ENCODE measurements at regions not wholly inside any gene's neighbourhood (a gene's known extent, or its start where the extent isn't known, plus 50 kb on each side); places are given as distances from the start of the nearest gene placed in this dataset.
"Not testable (repeated sequence)": the region's sequence is repeated elsewhere in the genome, so short reads cannot be mapped to it uniquely, and the experiment has no call there.

DNA sequence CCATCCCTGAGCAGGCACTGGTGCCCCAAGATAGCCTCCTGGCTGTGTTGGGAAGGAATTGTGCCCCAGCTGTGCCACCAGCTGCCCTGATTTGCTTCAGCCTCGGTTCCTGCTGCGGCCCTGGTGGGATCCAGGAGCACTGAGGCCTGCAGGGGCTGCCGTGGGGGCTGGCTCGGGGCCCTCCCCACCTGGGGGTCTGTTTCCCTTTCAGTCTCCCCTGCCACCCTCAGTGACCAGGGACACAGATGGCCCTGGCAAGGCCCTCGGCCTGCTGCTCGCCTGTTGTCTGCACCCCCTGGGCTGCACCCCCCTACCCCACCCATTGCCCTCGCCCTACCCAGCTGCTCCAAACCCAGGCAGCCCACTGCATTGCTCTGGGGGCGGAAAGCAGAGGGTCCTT is 483.8 kb downstream of the TUBA3C start:
- not testable (repeated sequence) for H3K9me3 ChIP-seq (ENCODE audit: low read length); H3K4me2 ChIP-seq (ENCODE audit: low read length); H4K20me1 ChIP-seq (ENCODE audit: insufficient read depth, low read length); H2AFZ ChIP-seq (ENCODE audit: low read length); H3K4me1 ChIP-seq (ENCODE audit: insufficient read depth, low read length, severe bottlenecking); H3K27ac ChIP-seq (ENCODE audit: low read depth, low read length, poor library complexity, severe bottlenecking); H3K4me3 ChIP-seq (ENCODE audit: low read depth, low read length, poor library complexity, severe bottlenecking); H3K79me2 ChIP-seq (ENCODE audit: insufficient read depth, low read length); H3K36me3 ChIP-seq (ENCODE audit: insufficient read depth, low read length); H3K9ac ChIP-seq (ENCODE audit: low read length); H3F3A ChIP-seq (ENCODE audit: insufficient read depth, low read length); H3K9me2 ChIP-seq (ENCODE audit: low read depth, low read length); H3K27me3 ChIP-seq (ENCODE audit: insufficient read depth, low read length)

- not testable (repeated sequence) for H3K4me3 ChIP-seq (ENCODE audit: low read depth, low read length, poor library complexity, severe bottlenecking); H3K27ac ChIP-seq (ENCODE audit: low read depth, low read length, poor library complexity, severe bottlenecking); H3K4me1 ChIP-seq (ENCODE audit: insufficient read depth, low read length, severe bottlenecking); H3K79me2 ChIP-seq (ENCODE audit: insufficient read depth, low read length); H3K9me2 ChIP-seq (ENCODE audit: low read depth, low read length); H2AFZ ChIP-seq (ENCODE audit: low read length); H4K20me1 ChIP-seq (ENCODE audit: insufficient read depth, low read length); H3K9ac ChIP-seq (ENCODE audit: low read length); H3K27me3 ChIP-seq (ENCODE audit: insufficient read depth, low read length); H3K36me3 ChIP-seq (ENCODE audit: insufficient read depth, low read length); H3F3A ChIP-seq (ENCODE audit: insufficient read depth, low read length); H3K9me3 ChIP-seq (ENCODE audit: low read length); H3K4me2 ChIP-seq (ENCODE audit: low read length)
Observed at GRCh38 chr13:18697221-18697620, 484.4 kb downstream of the TUBA3C start.

GRCh38 chr13:18677403-18677802 is 504.2 kb downstream of the TUBA3C start:
- H3K27me3 ChIP-seq (ENCODE audit: insufficient read depth, low read length); H3K4me3 ChIP-seq (ENCODE audit: low read depth, low read length, poor library complexity, severe bottlenecking); H3K36me3 ChIP-seq (ENCODE audit: insufficient read depth, low read length); H3F3A ChIP-seq (ENCODE audit: insufficient read depth, low read length); H3K4me2 ChIP-seq (ENCODE audit: low read length); H3K79me2 ChIP-seq (ENCODE audit: insufficient read depth, low read length); H3K9me2 ChIP-seq (ENCODE audit: low read depth, low read length); H3K9ac ChIP-seq (ENCODE audit: low read length); H3K9me3 ChIP-seq (ENCODE audit: low read length); H3K4me1 ChIP-seq (ENCODE audit: insufficient read depth, low read length, severe bottlenecking); H4K20me1 ChIP-seq (ENCODE audit: insufficient read depth, low read length); H3K27ac ChIP-seq (ENCODE audit: low read depth, low read length, poor library complexity, severe bottlenecking); H2AFZ ChIP-seq (ENCODE audit: low read length): not testable (repeated sequence)

DNA sequence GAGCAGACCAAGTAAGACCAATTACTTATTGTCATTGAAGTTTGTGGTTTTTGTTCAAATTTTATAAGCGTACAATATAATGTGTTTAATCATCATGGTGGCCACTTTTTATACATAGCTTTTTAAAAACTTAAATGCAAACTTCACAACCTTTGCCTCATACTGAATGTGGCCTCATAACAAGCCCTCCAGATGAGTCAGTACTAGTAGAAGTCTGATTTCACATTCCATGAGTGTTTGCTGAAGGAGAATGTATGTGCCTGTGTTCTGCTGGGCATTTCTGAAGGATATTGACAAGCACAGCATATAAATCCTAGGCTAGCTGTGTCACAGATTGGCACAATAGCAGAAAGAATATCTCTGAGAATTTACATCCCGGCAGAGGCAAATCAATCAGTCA is 506.4 kb downstream of the TUBA3C start:
- H3F3A ChIP-seq (ENCODE audit: insufficient read depth, low read length); H3K27ac ChIP-seq (ENCODE audit: low read depth, low read length, poor library complexity, severe bottlenecking); H3K36me3 ChIP-seq (ENCODE audit: insufficient read depth, low read length): not testable (repeated sequence)

GRCh38 chr13:18673794-18674193 is 507.8 kb downstream of the TUBA3C start:
- H3K27ac ChIP-seq (ENCODE audit: low read depth, low read length, poor library complexity, severe bottlenecking); H3K36me3 ChIP-seq (ENCODE audit: insufficient read depth, low read length); H3K9ac ChIP-seq (ENCODE audit: low read length); H3K4me3 ChIP-seq (ENCODE audit: low read depth, low read length, poor library complexity, severe bottlenecking); H3K9me3 ChIP-seq (ENCODE audit: low read length); H2AFZ ChIP-seq (ENCODE audit: low read length); H3F3A ChIP-seq (ENCODE audit: insufficient read depth, low read length); H3K4me1 ChIP-seq (ENCODE audit: insufficient read depth, low read length, severe bottlenecking); H3K9me2 ChIP-seq (ENCODE audit: low read depth, low read length); H3K27me3 ChIP-seq (ENCODE audit: insufficient read depth, low read length); H3K4me2 ChIP-seq (ENCODE audit: low read length); H3K79me2 ChIP-seq (ENCODE audit: insufficient read depth, low read length); H4K20me1 ChIP-seq (ENCODE audit: insufficient read depth, low read length): not testable (repeated sequence)

More for the DNA sequence above, 506.4 kb downstream of the TUBA3C start:
- not testable (repeated sequence) for H3K4me2 ChIP-seq (ENCODE audit: low read length); H3K27me3 ChIP-seq (ENCODE audit: insufficient read depth, low read length); H4K20me1 ChIP-seq (ENCODE audit: insufficient read depth, low read length); H2AFZ ChIP-seq (ENCODE audit: low read length); H3K4me3 ChIP-seq (ENCODE audit: low read depth, low read length, poor library complexity, severe bottlenecking); H3K9me3 ChIP-seq (ENCODE audit: low read length); H3K9ac ChIP-seq (ENCODE audit: low read length); H3K4me1 ChIP-seq (ENCODE audit: insufficient read depth, low read length, severe bottlenecking); H3K9me2 ChIP-seq (ENCODE audit: low read depth, low read length); H3K79me2 ChIP-seq (ENCODE audit: insufficient read depth, low read length)

- H3K9me3 ChIP-seq (ENCODE audit: low read length); H3K4me1 ChIP-seq (ENCODE audit: insufficient read depth, low read length, severe bottlenecking); H3K27ac ChIP-seq (ENCODE audit: low read depth, low read length, poor library complexity, severe bottlenecking); H4K20me1 ChIP-seq (ENCODE audit: insufficient read depth, low read length); H3K9ac ChIP-seq (ENCODE audit: low read length); H3F3A ChIP-seq (ENCODE audit: insufficient read depth, low read length); H3K9me2 ChIP-seq (ENCODE audit: low read depth, low read length); H3K4me3 ChIP-seq (ENCODE audit: low read depth, low read length, poor library complexity, severe bottlenecking); H3K27me3 ChIP-seq (ENCODE audit: insufficient read depth, low read length); H2AFZ ChIP-seq (ENCODE audit: low read length); H3K79me2 ChIP-seq (ENCODE audit: insufficient read depth, low read length); H3K36me3 ChIP-seq (ENCODE audit: insufficient read depth, low read length); H3K4me2 ChIP-seq (ENCODE audit: low read length): not testable (repeated sequence)
Observed at GRCh38 chr13:18666585-18666984, 515.0 kb downstream of the TUBA3C start.

GRCh38 chr13:18665716-18666115 is 515.9 kb downstream of the TUBA3C start:
- not testable (repeated sequence) for H3K36me3 ChIP-seq (ENCODE audit: insufficient read depth, low read length); H3F3A ChIP-seq (ENCODE audit: insufficient read depth, low read length); H3K79me2 ChIP-seq (ENCODE audit: insufficient read depth, low read length); H4K20me1 ChIP-seq (ENCODE audit: insufficient read depth, low read length); H3K27ac ChIP-seq (ENCODE audit: low read depth, low read length, poor library complexity, severe bottlenecking); H3K27me3 ChIP-seq (ENCODE audit: insufficient read depth, low read length); H3K4me1 ChIP-seq (ENCODE audit: insufficient read depth, low read length, severe bottlenecking); H3K9ac ChIP-seq (ENCODE audit: low read length); H3K4me3 ChIP-seq (ENCODE audit: low read depth, low read length, poor library complexity, severe bottlenecking); H3K9me2 ChIP-seq (ENCODE audit: low read depth, low read length); H2AFZ ChIP-seq (ENCODE audit: low read length); H3K4me2 ChIP-seq (ENCODE audit: low read length); H3K9me3 ChIP-seq (ENCODE audit: low read length)

GRCh38 chr13:18665124-18665523 is 516.5 kb downstream of the TUBA3C start:
- H3K4me2 ChIP-seq (ENCODE audit: low read length); H3K79me2 ChIP-seq (ENCODE audit: insufficient read depth, low read length); H3K9me2 ChIP-seq (ENCODE audit: low read depth, low read length); H3F3A ChIP-seq (ENCODE audit: insufficient read depth, low read length); H3K27me3 ChIP-seq (ENCODE audit: insufficient read depth, low read length); H3K9ac ChIP-seq (ENCODE audit: low read length); H3K4me1 ChIP-seq (ENCODE audit: insufficient read depth, low read length, severe bottlenecking); H3K27ac ChIP-seq (ENCODE audit: low read depth, low read length, poor library complexity, severe bottlenecking); H4K20me1 ChIP-seq (ENCODE audit: insufficient read depth, low read length); H3K36me3 ChIP-seq (ENCODE audit: insufficient read depth, low read length); H3K4me3 ChIP-seq (ENCODE audit: low read depth, low read length, poor library complexity, severe bottlenecking); H2AFZ ChIP-seq (ENCODE audit: low read length); H3K9me3 ChIP-seq (ENCODE audit: low read length): not testable (repeated sequence)
